A549 (cell line): ENCODE measurements at regions not wholly inside any gene's neighbourhood (a gene's known extent, or its start where the extent isn't known, plus 50 kb on each side); places are given as distances from the start of the nearest gene placed in this dataset.

Experiments
- CHD2 ChIP-seq: fragments of 150-350 bp; IDR thresholded peaks from 2 replicates; pipeline ENCODE4 v1.6.1; 2014; ENCODE audit warnings: low read length; ENCODE audit not compliant: partially characterized antibody
- ESRRA ChIP-seq: fragments of 150-350 bp; IDR thresholded peaks from 2 replicates; pipeline ENCODE4 v1.6.1; 2014; ENCODE audit warnings: mild to moderate bottlenecking, low read length, borderline replicate concordance
- JUN ChIP-seq, 2 experiments: fragments of >200 bp; sonication (Bioruptor Twin); formaldehyde crosslinking; IDR thresholded peaks; 2 replicates in 1 of 2; 3 replicates in 1 of 2; pipeline ENCODE4 v1.6.1; 2016 to 2017
- KDM1A ChIP-seq: fragments of 200-600 bp; sonication (generic); IDR thresholded peaks from 2 replicates; pipeline ENCODE4 v1.6.1; 2016; ENCODE audit warnings: low read depth, mild to moderate bottlenecking
- TF ChIP-seq, protein P1 (sequence below): fragments of >200 bp; sonication (Bioruptor Twin); formaldehyde crosslinking; IDR thresholded peaks from 3 replicates; pipeline ENCODE4 v1.6.1; 2016

DNA sequence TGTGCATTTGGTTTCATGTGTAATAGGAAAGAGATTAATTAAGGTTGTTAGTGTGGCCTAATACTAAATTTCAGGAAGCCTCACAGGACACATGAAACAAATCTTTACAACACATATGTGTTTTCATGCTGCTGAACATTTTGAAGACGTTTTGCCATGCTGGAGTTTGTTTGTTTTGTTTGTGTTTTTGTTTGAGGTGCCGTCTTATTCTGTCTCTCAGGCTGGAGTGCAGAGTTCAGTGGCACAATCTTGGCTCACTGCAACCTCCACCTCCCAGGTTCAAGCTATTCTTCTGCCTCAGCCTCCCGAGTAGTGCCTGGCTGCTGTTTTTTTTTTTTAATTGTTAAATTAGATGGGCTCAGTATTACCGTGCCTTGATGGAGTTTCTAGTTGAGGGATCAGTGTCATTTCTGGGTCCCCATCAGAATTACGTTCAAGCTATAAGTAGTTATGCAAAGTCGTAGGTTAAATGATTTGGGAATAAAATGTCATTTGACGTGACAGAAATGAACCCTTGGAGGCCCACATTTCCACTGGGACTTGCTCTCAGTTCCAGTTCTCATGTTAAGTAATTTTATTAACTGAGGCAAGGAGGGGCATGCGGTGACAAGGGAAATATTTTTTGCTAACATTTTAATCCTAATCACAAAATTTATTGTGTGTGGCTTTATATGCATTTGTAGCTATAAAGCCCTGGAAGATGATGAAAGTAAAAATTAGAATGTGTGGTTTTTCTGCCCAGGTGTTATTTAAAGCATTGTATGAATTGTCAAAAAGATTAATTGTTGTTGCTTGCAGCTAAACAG lies 196.9 kb downstream of the TM9SF2 start:
- no peak for TF ChIP-seq CHD2
- TF ChIP-seq, protein P1, sequence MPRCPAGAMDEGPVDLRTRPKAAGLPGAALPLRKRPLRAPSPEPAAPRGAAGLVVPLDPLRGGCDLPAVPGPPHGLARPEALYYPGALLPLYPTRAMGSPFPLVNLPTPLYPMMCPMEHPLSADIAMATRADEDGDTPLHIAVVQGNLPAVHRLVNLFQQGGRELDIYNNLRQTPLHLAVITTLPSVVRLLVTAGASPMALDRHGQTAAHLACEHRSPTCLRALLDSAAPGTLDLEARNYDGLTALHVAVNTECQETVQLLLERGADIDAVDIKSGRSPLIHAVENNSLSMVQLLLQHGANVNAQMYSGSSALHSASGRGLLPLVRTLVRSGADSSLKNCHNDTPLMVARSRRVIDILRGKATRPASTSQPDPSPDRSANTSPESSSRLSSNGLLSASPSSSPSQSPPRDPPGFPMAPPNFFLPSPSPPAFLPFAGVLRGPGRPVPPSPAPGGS, result no peak
- TF ChIP-seq JUN (IDR thresholded peaks at IDR 0.05), result no peak
- TF ChIP-seq ESRRA, result no peak
- TF ChIP-seq KDM1A, result no peak
